Adrenal gland (tissue), 9 donors: ENCODE measurements at regions not wholly inside any gene's neighbourhood (a gene's known extent, or its start where the extent isn't known, plus 50 kb on each side); places are given as distances from the start of the nearest gene placed in this dataset.

Source experiments
- DNase-seq, 7 donors: peaks; one replicate each; pipeline ENCODE4 v3.0.0-alpha.2; 2019 to 2020
- H3K27ac ChIP-seq, 5 donors: fragments of 200-600 bp; sonication (generic) in 4 of 5; 1 replicate in 3 of 5; 2 replicates in 2 of 5; pipeline versions ENCODE4 v1.5.1 to v1.8.0; 2016 to 2020; ENCODE audit warnings: mild to moderate bottlenecking in 1 of 5
- H3K27me3 ChIP-seq: fragments of 200-600 bp; 2 replicates; pipeline ENCODE4 v1.8.0; 2021
- H3K36me3 ChIP-seq, 2 donors: fragments of 200-600 bp; replicated peaks in 1 of 2; 1 replicate in 1 of 2; 2 replicates in 1 of 2; pipeline versions ENCODE4 v1.5.1 to v1.8.0; 2018 to 2022
- H3K4me1 ChIP-seq, 2 donors: fragments of 200-600 bp; replicated peaks in 1 of 2; 1 replicate in 1 of 2; 2 replicates in 1 of 2; pipeline versions ENCODE4 v1.5.1 to v1.8.0; 2018 to 2021
- H3K4me3 ChIP-seq, 4 donors: fragments of 200-600 bp; sonication (generic) in 3 of 4; one replicate each; pipeline ENCODE4 v1.5.1; 2016 to 2018
- H3K9me3 ChIP-seq, 3 donors: fragments of 200-600 bp; sonication (generic) in 1 of 3; replicated peaks in 1 of 3; 1 replicate in 2 of 3; 2 replicates in 1 of 3; pipeline versions ENCODE4 v1.5.1 to v1.8.0; 2016 to 2021
- POLR2A ChIP-seq, 2 donors: fragments of 450-650 bp; IDR thresholded peaks; one replicate each; pipeline ENCODE4 v1.6.1; 2017; ENCODE audit warnings: antibody characterized with exemption in 2 of 2, mild to moderate bottlenecking in 2 of 2, moderate library complexity in 1 of 2
- WGBS, 4 donors: extraction: QIAGEN DNeasy Blood & Tissue Kit in 2 of 4; methylation state at CpG; one replicate each; pipeline versions ENCODE4 v1.1.5 to v1.1.7; 2013 to 2017; 5-methylcytosine and 5-hydroxymethylcytosine counted together
- intact Hi-C, 2 donors: fragments of 100-400 bp; cut with DNase I; formaldehyde crosslinking; loops; one replicate each; pipeline versions ENCODE4 v1.14.1 to v1.15.0; 2022 to 2023
- TF ChIP-seq, protein P1 (sequence below), 6 experiments: fragments of 450-650 bp in 4 of 6; fragments of 200-600 bp in 2 of 6; sonication (generic) in 1 of 6; IDR thresholded peaks; 1 replicate in 5 of 6; 2 replicates in 1 of 6; pipeline versions ENCODE4 v1.5.1 to v1.8.0; 2016 to 2021; ENCODE audit warnings: antibody characterized with exemption in 6 of 6, mild to moderate bottlenecking in 2 of 6, moderate library complexity in 1 of 6
- donor health status: healthy with polysubstance abuse.
- donor health status: Bipolar disorder and iron deficiency.
- donor health status: DM: yes; HTN: yes; CAD: no.
- donor health status: DM: no; HTN: no; CAD: no.
- donor health status: DM: no; HTN: no; CAD: no.

GRCh38 chr5:93099902-93100347 is 481.1 kb downstream of the NR2F1-AS1 start:
- TF ChIP-seq, protein P1, sequence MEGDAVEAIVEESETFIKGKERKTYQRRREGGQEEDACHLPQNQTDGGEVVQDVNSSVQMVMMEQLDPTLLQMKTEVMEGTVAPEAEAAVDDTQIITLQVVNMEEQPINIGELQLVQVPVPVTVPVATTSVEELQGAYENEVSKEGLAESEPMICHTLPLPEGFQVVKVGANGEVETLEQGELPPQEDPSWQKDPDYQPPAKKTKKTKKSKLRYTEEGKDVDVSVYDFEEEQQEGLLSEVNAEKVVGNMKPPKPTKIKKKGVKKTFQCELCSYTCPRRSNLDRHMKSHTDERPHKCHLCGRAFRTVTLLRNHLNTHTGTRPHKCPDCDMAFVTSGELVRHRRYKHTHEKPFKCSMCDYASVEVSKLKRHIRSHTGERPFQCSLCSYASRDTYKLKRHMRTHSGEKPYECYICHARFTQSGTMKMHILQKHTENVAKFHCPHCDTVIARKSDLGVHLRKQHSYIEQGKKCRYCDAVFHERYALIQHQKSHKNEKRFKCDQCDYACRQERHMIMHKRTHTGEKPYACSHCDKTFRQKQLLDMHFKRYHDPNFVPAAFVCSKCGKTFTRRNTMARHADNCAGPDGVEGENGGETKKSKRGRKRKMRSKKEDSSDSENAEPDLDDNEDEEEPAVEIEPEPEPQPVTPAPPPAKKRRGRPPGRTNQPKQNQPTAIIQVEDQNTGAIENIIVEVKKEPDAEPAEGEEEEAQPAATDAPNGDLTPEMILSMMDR (IDR thresholded peaks at IDR 0.05), result no peak
- TF ChIP-seq POLR2A (IDR thresholded peaks at IDR 0.05), result no peak
- H3K9me3 ChIP-seq, result no peaks in the 10 kb centered on the region
- H3K27ac ChIP-seq, result no peak overlapping the region
- WGBS, 4 donors, result 42 to 63% (median 49%) methylated on average over 4 of the region's 4 CpGs
- H3K27me3 ChIP-seq, result no peaks in the 10 kb centered on the region
- H3K4me1 ChIP-seq, result no peaks in the 10 kb centered on the region
- DNase-seq, result no peak
- intact Hi-C loops, result no loop called here
- H3K4me3 ChIP-seq, result no peak overlapping the region
- H3K36me3 ChIP-seq, result no peaks in the 10 kb centered on the region

- no peak for DNase-seq
- no peak overlapping the region for H3K27ac ChIP-seq
- no peaks in the 10 kb centered on the region for H3K9me3 ChIP-seq
- H3K27me3 ChIP-seq, result no peaks in the 10 kb centered on the region
- intact Hi-C loops, result no loop called here
- WGBS, 4 donors, result 40 to 53% (median 45%) methylated on average over 1 of the region's 1 CpG
- no peak overlapping the region for H3K4me3 ChIP-seq
- no peak for TF ChIP-seq POLR2A (IDR thresholded peaks at IDR 0.05)
- TF ChIP-seq, protein P1 (IDR thresholded peaks at IDR 0.05), result no peak
- H3K36me3 ChIP-seq, result no peaks in the 10 kb centered on the region
- no peaks in the 10 kb centered on the region for H3K4me1 ChIP-seq
Measured at GRCh38 chr5:93096561-93096960, 484.5 kb downstream of the NR2F1-AS1 start.

- no peaks in the 10 kb centered on the region for H3K27me3 ChIP-seq
- 65 to 85% (median 76%) methylated on average over 2 of the region's 2 CpGs for WGBS, 4 donors
- TF ChIP-seq, protein P1 (IDR thresholded peaks at IDR 0.05), result peak in 3 of 6 experiments; percentile 23 to 44 (median 24)
- TF ChIP-seq POLR2A (IDR thresholded peaks at IDR 0.05), result no peak
- H3K9me3 ChIP-seq, result no peaks in the 10 kb centered on the region
- DNase-seq, result no peak
- no peak overlapping the region for H3K27ac ChIP-seq
- no peaks in the 10 kb centered on the region for H3K36me3 ChIP-seq
- H3K4me3 ChIP-seq, result no peak overlapping the region
- intact Hi-C loops, result no loop called here
- H3K4me1 ChIP-seq, result peaks cover 0 to 9% of the 10 kb centered on the region in 2 donors
Measured at GRCh38 chr5:93092349-93093105, 488.5 kb downstream of the NR2F1-AS1 start.

GRCh38 chr5:93090698-93091097 is 490.3 kb downstream of the NR2F1-AS1 start:
- intact Hi-C loops, result no loop called here
- TF ChIP-seq, protein P1 (IDR thresholded peaks at IDR 0.05), result no peak
- no peak for TF ChIP-seq POLR2A (IDR thresholded peaks at IDR 0.05)
- Histone ChIP-seq H3K36me3 (no peaks in the 10 kb centered on the region), H3K4me1 (peaks cover 0 to 9% of the 10 kb centered on the region in 2 donors), H3K27me3 (no peaks in the 10 kb centered on the region), H3K4me3 (no peak overlapping the region), H3K27ac (no peak overlapping the region), H3K9me3 (no peaks in the 10 kb centered on the region)
- DNase-seq, result no peak
- 71 to 78% (median 75%) methylated on average over 5 of the region's 5 CpGs for WGBS, 4 donors
